HG02571 (cell line): ENCODE measurements at regions not wholly inside any gene's neighbourhood (a gene's known extent, or its start where the extent isn't known, plus 50 kb on each side); places are given as distances from the start of the nearest gene placed in this dataset.

Experiments used
- ATAC-seq: cut with Tn5 transposase; IDR thresholded peaks from one replicate; pipeline ENCODE4 v1.9.1; 2021; ENCODE audit warnings: mild to moderate bottlenecking, moderate library complexity; ENCODE audit not compliant: unreplicated experiment

DNA sequence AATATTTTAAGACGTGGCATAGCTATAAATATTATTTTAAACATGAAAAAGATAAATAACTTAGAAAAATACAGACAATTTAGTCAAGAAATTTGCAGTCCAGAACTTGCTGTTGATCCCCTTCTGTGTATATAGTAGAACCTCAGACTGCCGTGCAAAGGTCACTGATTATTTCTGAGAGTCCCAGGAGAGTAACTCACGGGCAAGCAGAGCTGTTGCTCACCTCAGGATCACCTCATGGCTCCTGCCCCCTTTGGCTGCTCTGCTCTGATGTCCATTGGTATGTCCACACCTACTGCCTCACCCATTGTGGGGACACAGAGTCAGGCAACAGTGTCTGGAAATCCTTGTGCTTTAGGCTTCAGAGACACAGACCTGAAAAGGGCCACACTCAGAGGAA is 392.9 kb upstream of the CELF4 start:
- no peak for ATAC-seq

DNA sequence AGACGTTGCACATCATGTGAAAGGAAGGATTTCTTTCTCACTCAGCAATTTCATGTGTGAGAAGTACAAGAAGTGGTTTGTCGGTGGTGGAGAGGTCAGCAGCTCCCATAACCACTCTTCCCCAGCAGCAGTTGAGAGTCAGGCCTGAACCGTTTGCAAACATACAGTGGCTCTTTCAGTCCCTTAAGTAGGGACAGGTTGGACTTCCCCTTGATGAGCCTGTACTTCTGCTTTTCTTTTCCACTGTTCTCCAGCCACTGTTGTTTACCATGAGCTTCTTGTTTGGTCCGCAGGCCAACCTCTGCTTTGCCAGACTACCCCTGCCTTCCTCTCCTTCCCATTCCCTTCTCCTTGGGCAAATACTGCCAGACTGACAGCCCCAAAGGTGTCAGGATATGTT is 391.3 kb upstream of the CELF4 start:
- ATAC-seq: peak; percentile 51

DNA sequence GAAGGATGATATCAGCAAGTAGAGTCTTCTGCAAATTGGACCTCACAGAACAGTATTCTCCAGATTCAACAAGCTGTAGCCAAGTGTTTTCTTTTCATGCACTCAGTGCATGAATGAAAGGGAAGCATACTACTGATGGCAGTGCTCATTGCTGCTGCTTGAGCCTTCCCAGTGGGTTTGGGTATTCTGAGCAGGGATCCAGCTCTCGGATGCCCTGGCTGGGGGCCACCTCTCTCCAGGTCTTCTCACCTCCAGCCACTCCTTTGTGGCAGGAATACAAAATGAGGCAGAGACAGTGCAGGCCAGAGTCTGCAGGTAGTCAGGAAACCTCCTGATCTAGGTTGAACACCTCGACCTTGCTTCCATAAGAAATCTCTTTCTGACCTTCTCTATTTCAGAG is 390.4 kb upstream of the CELF4 start:
- no peak for ATAC-seq

DNA sequence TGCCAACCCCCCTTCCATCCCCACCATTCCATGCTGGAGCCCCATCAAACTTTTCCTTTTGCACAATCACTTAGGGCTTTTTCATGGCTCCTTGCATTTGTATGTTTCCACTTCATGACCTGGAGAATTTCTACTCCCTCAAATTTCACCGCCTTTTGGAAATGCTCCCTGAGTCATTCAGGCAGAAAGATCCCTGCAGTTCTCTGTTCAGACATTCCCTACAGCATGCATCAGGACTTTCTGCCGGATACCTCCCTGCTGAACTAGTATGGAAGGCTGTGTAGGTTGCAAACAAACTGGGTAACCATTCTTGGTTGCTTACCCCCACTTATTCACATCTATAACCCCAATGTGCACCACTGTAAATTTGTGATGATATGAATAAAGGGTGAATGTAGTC is 389.6 kb upstream of the CELF4 start:
- ATAC-seq: no peak

DNA sequence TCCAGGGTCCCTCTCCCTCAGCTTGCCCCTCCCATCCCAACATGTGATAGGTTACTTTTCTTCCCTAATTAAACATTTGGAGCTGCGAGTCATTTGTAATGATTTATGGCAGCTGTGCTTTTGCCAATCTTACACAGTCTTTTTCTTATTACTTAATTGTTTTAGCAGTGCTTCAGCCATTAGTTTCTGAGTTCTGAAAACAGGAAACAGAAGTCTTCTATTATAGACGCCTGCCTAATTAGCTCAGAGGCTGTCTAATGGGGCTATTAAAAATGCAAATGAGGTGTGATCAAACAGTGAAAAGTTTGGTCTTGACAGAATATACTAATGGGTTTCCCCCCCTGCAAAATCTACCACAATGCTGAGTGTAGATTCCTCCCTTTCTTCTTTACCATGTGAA is 388.3 kb upstream of the CELF4 start:
- no peak for ATAC-seq

DNA sequence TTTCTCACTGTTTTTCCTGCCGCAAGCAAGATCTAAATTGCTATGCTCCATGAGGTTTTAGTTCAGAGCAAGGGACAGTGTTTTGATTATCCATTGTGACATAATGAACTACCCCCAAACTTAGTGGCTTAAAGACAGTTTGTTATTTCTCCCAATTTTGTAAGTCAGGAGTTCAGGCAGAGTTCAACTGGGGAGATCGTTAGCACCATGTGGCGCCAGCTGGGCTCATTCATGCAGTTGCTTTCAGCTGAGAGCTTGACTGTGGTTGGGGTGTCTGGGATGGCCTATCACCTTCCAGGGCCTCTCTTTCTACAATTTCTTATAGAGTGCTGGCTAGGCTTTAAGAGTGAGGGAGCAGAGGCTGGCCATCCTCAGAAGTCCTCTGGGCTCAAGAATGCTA is 382.9 kb upstream of the CELF4 start:
- no peak for ATAC-seq

DNA sequence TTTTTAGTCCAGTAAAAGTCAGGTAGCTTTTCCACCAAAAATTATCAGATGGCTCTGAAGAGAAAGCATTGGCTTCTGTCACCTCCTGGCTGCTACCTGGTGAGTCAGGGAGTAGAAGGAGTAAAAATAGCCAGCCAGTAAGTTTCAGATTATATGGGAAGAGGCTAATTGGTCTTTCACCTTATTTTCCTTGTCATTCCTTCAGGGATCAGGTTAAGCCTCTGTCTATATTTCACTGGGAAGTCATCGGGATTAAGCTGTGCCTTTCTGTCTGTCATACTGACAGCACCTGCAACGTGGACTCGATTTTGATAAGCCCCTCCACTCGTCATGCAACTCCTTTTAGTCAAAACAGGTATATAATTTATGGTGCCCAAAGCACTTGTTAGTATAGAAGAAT is 380.7 kb upstream of the CELF4 start:
- ATAC-seq: no peak

DNA sequence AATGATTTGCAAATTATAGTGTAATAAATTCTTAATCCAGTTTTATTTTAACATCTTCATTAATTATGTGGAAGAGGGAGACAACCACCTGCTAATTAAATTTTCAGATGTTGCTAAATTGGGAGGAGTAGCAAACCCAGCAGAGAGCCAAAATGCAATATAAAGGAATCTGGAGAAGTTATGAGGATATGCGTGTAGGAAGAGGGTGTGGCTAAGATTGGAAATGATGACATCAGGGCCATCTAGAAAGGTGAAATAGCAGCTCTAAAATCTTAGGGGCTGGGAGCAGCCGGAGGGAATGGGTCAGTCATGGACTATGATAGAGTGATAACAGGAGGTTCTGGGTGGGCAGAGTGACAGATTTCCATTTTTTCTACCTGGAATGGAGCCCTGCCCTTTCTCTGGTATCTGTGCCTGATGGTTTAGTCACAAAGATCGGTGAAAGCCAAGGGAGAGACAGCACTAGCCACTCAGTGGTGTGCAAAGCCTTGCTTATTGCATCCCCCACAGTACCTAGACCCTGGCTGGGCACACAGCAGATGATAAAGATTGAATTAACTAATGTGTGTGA is 379.2 kb upstream of the CELF4 start:
- no peak for ATAC-seq

DNA sequence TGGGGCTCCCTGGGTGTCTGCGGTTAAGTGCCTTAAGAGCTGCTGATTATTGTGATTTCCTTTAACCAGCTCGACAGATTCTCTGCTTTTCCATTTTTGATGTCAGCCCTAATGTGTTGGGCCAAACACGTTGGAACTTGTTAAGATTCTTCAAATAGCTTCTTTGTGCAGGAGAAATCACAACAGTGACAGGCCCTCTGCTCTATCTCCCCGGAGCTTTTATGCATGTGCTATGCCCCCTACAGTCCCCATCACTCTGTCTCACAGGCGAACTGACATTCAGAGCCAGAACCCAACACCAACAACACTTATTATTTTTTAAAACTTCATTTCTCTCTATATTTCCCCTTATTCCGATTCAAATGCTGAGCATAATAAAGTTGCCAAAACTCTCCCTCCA is 371.7 kb upstream of the CELF4 start:
- ATAC-seq: no peak

DNA sequence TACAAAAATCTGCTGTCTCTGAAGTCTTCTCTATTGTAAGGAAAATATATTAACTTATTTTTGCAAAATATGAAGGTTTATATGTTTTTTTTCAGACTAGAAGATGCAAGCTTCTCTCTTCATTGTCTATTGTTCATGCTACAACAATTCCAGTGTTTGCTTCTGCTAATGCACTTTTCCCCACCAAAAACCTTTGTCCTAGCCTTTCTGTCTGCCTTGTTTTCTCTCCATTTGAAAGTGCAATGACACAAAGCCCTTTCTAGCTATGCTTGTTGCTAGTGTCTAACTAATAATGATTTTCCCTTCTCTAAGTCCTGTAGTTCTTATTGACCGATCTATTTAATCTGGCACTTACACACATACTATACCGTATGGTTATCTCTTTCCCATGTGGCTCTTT is 369.5 kb upstream of the CELF4 start:
- no peak for ATAC-seq

DNA sequence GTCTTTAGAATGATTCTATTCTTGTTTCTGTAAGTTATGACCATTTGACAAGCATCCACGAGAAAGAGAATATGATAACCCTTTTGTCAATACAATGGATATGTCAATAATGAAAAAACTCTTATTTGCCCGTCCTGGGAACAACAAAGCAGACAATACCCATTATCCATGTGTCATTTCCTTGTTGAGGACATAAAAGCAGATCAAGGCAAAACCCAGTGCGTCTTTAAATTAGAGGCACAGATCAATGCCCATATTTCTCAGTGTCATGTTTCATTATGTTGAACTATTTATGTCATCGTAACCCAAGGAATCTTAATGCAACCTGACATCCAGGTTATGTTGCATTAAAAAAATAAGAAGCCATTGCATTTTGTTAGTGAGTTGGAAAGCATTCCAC is 365.0 kb upstream of the CELF4 start:
- no peak for ATAC-seq

DNA sequence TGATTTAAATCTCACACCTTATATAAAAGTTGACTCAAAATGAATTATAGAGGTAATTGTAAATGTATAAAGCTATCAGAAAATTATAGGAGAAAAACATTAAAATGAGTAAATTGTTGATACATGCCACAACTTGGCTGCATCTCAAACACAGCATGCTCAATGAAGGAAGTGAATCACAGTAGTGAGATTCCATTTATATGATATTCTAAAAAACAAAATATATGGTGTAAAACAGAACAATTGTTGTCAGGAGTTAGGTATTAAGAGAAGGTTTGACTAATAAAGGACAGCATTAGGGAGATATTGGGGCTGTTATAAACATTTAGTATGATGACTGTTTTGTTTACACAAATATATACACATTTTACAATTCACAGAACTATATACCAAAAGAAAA is 356.6 kb upstream of the CELF4 start:
- ATAC-seq: no peak

DNA sequence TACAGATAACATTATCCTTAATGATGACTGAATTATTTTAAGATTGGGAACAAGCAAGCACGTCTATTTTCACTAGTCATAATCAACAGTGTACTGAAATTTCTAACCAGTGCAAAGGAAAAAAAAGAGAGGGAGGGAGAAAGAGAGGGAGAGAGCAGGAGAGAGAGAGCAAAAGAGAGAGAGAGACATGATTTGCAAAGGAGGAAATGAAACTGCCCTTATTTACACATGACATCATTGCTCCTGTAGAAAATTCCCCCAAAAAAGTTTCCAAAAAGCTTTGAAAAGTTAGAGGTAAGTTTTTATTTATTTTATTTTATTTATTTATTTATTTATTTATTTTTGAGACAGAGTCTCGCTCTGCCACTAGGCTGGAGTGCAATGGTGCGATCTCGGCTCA is 355.3 kb upstream of the CELF4 start:
- ATAC-seq: no peak

DNA sequence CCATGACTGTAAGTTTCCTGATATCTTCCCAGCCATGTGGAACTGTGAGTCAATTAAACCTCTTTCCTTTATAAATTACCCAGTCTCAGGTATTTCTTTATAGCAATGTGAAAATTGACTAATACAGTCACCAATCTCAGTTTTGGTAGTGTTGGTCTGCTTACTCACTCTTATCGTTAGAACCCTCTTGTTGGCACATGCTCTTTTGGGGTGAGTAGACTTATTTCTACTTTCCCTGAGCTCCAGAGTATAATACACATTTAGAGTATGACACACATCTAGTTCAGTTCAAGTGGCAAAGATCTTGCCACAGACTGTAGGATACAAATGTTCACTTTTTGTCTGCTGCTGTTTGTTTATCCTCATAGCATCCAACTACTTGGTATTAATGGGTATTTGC is 347.5 kb upstream of the CELF4 start:
- no peak for ATAC-seq

DNA sequence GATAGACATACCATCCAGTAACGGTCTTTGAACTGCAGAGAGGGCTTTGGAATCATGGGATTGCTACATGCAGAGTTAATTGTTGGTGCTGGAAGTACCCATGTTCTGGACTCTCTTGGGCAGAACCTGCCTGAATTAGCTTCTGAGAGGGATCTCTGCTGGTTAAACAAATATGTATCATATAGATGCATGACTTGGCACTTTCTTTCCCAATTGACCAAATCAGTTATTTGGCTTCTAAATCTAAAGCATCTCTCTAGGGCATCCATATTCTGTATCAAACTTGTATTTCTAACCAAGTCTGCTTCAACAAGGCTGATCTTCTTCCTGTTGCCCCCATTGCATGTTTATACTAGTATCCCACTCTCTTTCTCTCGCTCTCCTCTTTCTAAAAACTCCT is 336.7 kb upstream of the CELF4 start:
- no peak for ATAC-seq

DNA sequence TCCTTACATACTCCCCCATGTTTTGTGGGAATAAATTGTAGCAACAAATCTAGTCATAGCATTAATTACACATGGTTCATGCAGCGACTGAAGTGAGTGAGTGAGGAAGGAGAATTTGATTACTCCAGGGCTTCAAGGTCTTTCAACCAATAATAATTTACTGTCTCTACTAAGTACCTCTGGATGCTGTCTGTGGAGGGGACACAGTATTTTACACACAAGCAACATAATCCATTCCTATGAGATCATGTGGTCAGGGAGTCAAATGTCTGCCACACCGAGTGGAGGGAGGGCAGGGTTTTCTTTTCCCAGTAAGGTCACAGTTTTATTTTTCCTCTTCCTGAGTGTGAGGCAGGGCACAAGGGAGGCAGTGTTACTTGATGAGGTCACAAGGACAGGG is 334.7 kb upstream of the CELF4 start:
- no peak for ATAC-seq

DNA sequence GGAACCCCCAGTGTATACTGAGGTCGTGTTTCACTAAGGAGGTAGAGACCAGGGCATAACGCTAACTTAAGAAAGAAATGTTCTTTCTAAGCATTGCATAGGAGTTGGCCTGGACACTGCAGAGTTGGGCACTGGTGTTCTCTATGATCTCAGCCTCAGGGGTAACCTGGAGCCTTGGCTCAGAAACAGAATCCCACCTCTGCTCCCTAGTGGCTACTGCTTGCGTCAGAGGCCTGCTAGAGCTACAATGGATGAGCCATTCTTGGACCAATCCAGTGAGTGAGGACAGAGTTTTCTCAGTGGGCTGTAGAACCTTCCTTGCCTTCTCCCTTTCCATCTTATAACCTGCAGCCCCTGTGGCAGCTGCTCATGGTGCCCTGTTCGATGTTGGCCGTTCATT is 324.4 kb upstream of the CELF4 start:
- ATAC-seq: no peak

DNA sequence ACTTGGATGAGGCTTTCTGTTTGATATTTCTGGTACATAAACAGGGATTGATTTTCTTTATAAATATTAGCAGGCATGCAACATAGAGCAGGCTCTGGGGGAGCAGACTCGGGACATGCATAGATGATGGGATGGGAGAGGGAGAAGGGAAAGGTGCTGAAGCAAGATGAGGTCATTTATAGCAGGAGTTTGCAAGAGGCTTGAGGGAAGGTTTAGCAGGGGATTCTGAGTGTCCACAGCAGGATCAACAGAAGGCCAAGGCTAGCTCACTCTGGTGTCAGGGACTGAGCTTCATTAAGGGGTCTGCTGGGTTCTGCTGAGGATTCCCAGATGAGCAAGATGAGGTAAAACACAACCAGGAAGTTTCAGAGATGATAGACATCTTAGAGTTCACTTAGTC is 309.1 kb upstream of the CELF4 start:
- ATAC-seq: no peak

DNA sequence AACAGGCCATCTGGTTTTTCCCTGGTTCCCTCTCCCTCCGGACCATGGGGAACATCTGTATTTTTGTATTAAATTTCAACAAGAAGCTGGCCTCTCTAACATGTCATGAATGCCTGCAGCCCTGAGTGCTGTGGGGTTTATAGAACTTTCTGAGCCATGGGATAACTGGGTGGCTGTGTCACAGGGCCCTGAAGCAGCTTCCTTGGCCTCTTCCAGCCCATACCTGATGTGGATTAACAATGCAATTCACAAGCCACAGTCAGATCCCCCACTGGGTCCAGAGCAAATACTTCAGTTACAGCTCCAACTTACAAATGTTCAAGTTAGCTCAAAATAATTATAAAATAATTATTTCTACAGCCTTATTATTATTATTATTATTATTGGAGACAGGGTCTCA is 307.8 kb upstream of the CELF4 start:
- ATAC-seq: no peak

DNA sequence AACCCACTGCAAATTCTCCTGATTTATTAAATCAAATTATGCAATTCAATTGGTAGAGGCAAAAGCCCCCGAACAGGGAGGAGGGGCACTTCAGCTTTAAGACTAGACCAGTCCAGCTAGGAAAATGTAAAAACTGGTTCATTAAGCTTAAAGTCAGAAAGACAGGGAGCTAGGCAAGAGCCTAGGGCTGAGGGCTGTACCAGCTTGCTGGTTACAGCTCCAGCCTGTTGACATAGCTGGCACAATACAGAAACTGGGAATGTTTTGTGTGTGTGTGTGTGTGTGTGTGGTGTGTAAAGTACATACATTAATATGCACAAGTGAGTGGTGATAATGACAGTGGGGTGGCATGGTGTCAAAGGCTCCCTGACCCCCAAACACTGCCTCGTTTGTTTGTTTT is 307.0 kb upstream of the CELF4 start:
- ATAC-seq: no peak

DNA sequence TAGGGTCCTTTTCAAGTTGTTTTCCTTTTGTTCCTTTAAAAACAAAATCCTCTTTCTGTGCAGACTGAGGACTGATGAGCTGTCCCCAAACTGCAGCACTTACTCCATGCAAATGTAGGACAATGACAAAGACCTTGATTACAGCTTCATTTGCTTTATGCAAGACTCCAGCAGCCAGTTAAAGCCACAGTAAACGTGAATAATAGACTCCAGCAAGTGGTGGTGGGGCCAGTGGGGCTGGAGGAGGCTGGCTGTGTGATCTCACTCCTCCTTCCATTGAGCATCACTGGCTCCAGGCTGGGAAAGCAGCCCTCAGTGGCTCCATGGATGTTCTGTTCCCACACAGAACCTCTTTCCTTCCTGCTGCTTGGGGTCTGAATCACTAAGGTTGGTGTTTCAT is 306.0 kb upstream of the CELF4 start:
- no peak for ATAC-seq

DNA sequence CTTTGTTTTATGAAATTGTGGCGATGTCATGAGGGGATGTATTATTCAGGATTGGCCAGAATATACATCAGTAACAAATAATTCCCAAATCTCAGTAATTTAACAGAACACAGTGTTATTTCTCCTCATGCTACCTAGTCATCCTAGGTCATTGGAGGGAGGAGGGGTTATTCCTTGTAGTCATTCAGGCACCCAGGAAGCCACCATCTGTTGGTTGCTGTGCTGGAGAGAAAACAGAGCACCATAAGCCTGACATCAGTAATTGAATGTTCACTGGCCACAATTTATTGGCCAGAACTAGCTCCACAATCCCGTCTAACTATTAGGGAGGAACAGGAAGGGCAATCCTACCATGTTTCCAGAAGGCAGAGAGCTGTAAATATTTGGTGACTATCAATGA is 303.5 kb upstream of the CELF4 start:
- ATAC-seq: no peak

DNA sequence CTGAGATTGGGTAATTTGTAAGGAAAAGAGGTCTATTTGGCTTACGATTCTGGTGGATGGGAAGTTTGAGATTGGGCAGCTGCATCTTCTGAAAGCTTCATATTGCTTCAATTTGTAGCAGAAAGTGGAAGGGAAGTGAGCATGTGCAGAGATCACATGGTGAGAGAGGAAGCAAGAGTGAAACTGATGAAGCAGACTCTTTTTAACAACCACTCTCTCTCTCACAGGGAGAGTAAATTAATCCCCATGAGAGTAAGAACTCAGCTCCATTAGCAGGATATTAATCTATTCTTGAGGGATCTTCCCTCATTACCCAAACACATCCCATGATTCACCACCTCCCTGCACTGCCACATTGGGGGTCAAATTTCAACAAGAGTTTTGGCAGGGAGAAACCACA is 298.5 kb upstream of the CELF4 start:
- no peak for ATAC-seq

DNA sequence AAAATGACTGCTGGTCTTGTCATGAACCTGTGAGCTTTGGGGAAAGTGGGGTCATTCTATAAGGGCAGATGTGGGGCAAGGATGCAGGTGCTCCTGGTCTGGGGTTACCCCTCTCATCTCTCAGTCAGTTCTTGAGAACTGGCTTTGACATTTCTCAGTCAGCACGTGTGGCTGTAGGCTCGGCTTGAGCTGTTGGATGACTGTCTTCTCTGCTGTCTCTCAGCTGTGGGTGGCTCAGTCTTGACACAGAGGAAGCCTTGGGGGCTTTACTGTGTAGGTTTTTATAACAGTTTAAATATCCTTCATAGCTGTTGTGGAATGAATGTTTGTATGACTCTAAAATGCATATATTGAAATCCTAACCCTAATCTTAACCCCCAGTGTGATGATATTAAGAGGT is 296.4 kb upstream of the CELF4 start:
- ATAC-seq: no peak
